ENCODE measurements at regions not wholly inside any gene's neighbourhood (a gene's known extent, or its start where the extent isn't known, plus 50 kb on each side); places are given as distances from the start of the nearest gene placed in this dataset.
"Not testable (repeated sequence)": the region's sequence is repeated elsewhere in the genome, so short reads cannot be mapped to it uniquely, and the experiment has no call there.

DNA sequence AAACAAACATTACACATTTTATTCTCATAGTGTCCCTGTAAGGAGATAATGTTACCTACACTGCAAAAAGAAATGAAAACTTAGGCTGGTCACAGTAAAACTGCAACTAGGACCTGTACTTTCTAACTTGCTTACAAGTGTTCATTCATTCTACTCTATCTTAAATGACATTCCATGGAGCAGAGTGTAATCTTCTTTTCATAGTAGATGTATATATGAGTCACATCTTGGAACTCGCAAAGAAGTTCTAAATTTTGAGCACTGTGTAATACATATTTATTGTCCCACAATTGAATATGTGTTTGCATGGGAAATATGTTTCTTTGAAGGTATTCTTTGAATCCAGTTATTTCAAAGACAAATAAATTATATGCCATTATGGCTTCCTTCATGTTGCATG lies 1258.5 kb upstream of the ADGRL2 start:
- WGBS (ENCODE audit: insufficient coverage, low coverage, low lambda C conversion rate, missing lambda C conversion rate), result 84% methylated on average over 1 of the region's 1 CpG
- Histone ChIP-seq H3K27ac (no peak overlapping the region), H3K27me3 (no peaks in the 10 kb centered on the region), H3K9me3 (no peaks in the 10 kb centered on the region), H3K4me3 (no peak overlapping the region), H3K4me1 (no peaks in the 10 kb centered on the region), H3K36me3 (no peaks in the 10 kb centered on the region)
- TF ChIP-seq, protein P1, sequence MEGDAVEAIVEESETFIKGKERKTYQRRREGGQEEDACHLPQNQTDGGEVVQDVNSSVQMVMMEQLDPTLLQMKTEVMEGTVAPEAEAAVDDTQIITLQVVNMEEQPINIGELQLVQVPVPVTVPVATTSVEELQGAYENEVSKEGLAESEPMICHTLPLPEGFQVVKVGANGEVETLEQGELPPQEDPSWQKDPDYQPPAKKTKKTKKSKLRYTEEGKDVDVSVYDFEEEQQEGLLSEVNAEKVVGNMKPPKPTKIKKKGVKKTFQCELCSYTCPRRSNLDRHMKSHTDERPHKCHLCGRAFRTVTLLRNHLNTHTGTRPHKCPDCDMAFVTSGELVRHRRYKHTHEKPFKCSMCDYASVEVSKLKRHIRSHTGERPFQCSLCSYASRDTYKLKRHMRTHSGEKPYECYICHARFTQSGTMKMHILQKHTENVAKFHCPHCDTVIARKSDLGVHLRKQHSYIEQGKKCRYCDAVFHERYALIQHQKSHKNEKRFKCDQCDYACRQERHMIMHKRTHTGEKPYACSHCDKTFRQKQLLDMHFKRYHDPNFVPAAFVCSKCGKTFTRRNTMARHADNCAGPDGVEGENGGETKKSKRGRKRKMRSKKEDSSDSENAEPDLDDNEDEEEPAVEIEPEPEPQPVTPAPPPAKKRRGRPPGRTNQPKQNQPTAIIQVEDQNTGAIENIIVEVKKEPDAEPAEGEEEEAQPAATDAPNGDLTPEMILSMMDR (IDR thresholded peaks at IDR 0.05), result no peak
- no peak for TF ChIP-seq POLR2A (IDR thresholded peaks at IDR 0.05)
- DNase-seq, result no peak
- intact Hi-C loops (cut with DNase I), result no loop called here
- ATAC-seq, result no peak

DNA sequence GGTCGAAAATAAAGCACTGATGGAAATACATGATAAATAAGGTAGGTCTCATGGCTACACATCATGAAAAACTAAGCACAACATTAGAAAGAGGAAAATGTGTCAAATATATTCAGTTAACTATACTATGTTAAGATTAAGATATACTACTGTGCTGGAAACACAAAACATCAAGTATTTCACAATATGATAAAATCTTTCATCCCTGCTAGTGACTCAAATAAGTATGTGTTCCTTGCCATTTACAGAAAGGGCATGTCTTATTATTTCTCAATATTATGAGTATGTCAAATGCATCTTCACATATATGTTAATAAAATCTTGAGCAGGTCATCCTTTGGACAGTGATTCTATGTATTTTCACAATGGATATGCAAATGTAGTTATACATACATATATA lies 1260.1 kb upstream of the ADGRL2 start:
- ATAC-seq (no peak), DNase-seq (no peak)
- Histone ChIP-seq H3K4me1 (no peaks in the 10 kb centered on the region), H3K27me3 (no peaks in the 10 kb centered on the region), H3K27ac (no peak overlapping the region), H3K9me3 (no peaks in the 10 kb centered on the region), H3K4me3 (no peak overlapping the region), H3K36me3 (no peaks in the 10 kb centered on the region)
- TF ChIP-seq, protein P1 (IDR thresholded peaks at IDR 0.05), result no peak
- TF ChIP-seq POLR2A (IDR thresholded peaks at IDR 0.05), result no peak
- WGBS (ENCODE audit: insufficient coverage, low coverage, low lambda C conversion rate, missing lambda C conversion rate), result 38% methylated on average over 1 of the region's 1 CpG
- intact Hi-C loops (cut with DNase I), result no loop called here

DNA sequence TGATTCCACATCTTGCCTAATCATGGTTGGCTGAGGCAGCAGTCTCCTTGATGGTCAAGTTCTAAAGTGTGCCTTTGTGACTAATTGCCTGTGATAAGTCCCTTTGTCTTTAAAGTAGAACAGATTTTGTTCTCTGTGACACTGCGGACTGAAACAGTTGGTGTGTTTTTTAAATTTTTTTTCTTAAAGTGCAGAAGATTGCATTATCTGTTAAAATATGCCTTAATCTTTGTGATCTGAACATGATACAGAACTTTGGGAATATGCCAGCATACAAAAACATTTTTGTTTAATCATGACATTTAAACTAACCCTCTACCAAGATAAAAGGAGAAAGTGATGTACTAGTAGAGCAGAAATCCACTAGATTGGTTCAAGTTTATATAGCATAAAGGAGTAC lies 1260.6 kb upstream of the ADGRL2 start:
- Histone ChIP-seq H3K36me3 (no peaks in the 10 kb centered on the region), H3K4me3 (no peak overlapping the region), H3K9me3 (no peaks in the 10 kb centered on the region), H3K27me3 (no peaks in the 10 kb centered on the region), H3K27ac (no peak overlapping the region), H3K4me1 (no peaks in the 10 kb centered on the region)
- TF ChIP-seq POLR2A (IDR thresholded peaks at IDR 0.05), result no peak
- TF ChIP-seq, protein P1 (IDR thresholded peaks at IDR 0.05), result no peak
- ATAC-seq (no peak), DNase-seq (no peak)
- 87% methylated on average over 1 of the region's 1 CpG for WGBS (ENCODE audit: insufficient coverage, low coverage, low lambda C conversion rate, missing lambda C conversion rate)
- intact Hi-C loops (cut with DNase I), result no loop called here

DNA sequence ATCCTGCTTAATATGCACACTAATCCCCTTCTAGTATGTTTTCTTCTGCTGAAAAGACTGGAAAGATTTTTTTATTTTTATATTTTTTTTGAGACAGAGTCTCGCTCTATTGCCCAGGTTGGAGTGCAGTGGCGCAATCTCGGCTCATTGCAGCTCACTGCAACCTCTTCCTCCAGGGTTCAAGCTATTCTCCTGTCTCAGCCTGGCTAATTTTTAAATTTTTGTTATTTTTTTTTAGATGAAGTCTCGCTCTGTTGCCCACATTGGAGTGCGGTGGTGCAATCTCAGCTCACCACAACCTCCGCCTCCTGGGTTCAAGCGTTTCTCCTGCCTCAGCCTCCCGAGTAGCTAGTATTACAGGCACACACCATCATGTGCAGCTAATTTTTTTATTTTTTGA lies 1261.4 kb upstream of the ADGRL2 start:
- H3K36me3 ChIP-seq; ATAC-seq; H3K4me1 ChIP-seq; intact Hi-C loops (cut with DNase I); H3K27me3 ChIP-seq; DNase-seq; H3K27ac ChIP-seq; H3K9me3 ChIP-seq; H3K4me3 ChIP-seq: not testable (repeated sequence)
- 94% methylated on average over 8 of the region's 8 CpGs for WGBS (ENCODE audit: insufficient coverage, low coverage, low lambda C conversion rate, missing lambda C conversion rate)

DNA sequence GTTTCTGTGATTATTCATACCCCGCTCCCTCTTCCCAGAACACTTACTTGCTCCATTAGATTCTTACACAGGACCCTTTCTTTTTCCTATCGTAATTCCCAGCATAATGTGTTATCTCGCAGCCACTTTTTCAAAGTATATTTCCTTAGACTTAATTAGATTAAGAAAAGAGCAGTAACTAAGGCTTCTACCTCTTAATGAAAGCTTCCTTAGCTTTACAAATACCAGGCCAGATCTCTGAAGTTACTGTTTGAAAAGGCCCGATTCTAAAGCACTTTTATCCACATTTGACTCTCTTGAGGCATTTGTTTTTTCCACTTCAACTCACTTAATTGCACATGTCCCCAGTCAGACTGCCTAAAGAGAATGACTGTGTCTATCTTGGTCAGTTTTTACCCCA lies 1264.3 kb upstream of the ADGRL2 start:
- DNase-seq, result no peak
- 81% methylated on average over 4 of the region's 4 CpGs for WGBS (ENCODE audit: insufficient coverage, low coverage, low lambda C conversion rate, missing lambda C conversion rate)
- no peaks in the 10 kb centered on the region for H3K4me1 ChIP-seq
- no peak overlapping the region for H3K27ac ChIP-seq
- H3K27me3 ChIP-seq, result no peaks in the 10 kb centered on the region
- no peaks in the 10 kb centered on the region for H3K9me3 ChIP-seq
- H3K36me3 ChIP-seq, result no peaks in the 10 kb centered on the region
- intact Hi-C loops (cut with DNase I), result no loop called here
- ATAC-seq, result no peak
- H3K4me3 ChIP-seq, result no peak overlapping the region
- TF ChIP-seq POLR2A (IDR thresholded peaks at IDR 0.05), result no peak
- TF ChIP-seq, protein P1 (IDR thresholded peaks at IDR 0.05), result no peak

Measured in right lobe of liver (tissue), 6 donors.